PC-3 (cell line): ENCODE measurements at regions not wholly inside any gene's neighbourhood (a gene's known extent, or its start where the extent isn't known, plus 50 kb on each side); places are given as distances from the start of the nearest gene placed in this dataset.

Source experiments
- ATAC-seq: fragments of 200-7000 bp; cut with Tn5 transposase; 2 replicates; pipeline ENCODE4 v1.9.1; 2020; ENCODE audit warnings: mild to moderate bottlenecking, moderate library complexity
- BruUV-seq: library from RNA; stranded (reverse); fragments of 400-500 nt; replicated peaks from 2 replicates; lab custom pipeline; 2021; lab: Mats Ljungman, UMichigan
- CTCF ChIA-PET: fragments of 300-600 bp; sonication (Branson Sonifier 250); formaldehyde crosslinking; loops from one replicate; lab custom pipeline; 2022; ENCODE audit warnings: antibody characterized with exemption; lab: Charles Lee
- POLR2A ChIA-PET: fragments of 300-600 bp; sonication (Branson Sonifier 250); formaldehyde crosslinking; loops from one replicate; lab custom pipeline; 2022; ENCODE audit warnings: antibody characterized with exemption; ENCODE audit not compliant: unreplicated experiment; lab: Charles Lee
- DNase-seq: peaks from one replicate; pipeline ENCODE4 v3.0.0-alpha.2; 2015
- H2AFZ ChIP-seq: fragments of 300-600 bp; sonication (generic); 2 replicates; pipeline ENCODE4 v1.6.0; 2016; ENCODE audit warnings: antibody characterized with exemption, low read length
- H3F3A ChIP-seq: fragments of 300-600 bp; sonication (generic); one replicate; pipeline ENCODE4 v1.6.0; 2017; ENCODE audit warnings: antibody characterized with exemption, low read length, control low read depth, mild to moderate bottlenecking; ENCODE audit not compliant: unreplicated experiment
- H3K27ac ChIP-seq: fragments of 300-600 bp; sonication (generic); 2 replicates; pipeline ENCODE4 v1.5.1; 2016; ENCODE audit warnings: mild to moderate bottlenecking, low read length
- H3K27me3 ChIP-seq: fragments of 300-600 bp; sonication (generic); 2 replicates; pipeline ENCODE4 v1.6.1; 2016; ENCODE audit warnings: low read length, mixed read lengths
- H3K36me3 ChIP-seq: fragments of 300-600 bp; sonication (generic); 2 replicates; pipeline ENCODE4 v1.6.1; 2016; ENCODE audit warnings: low read depth, mixed run types, low read length, mixed read lengths
- H3K4me1 ChIP-seq: fragments of 300-600 bp; sonication (generic); 2 replicates; pipeline ENCODE4 v1.5.1; 2016; ENCODE audit warnings: low read length; ENCODE audit not compliant: insufficient read depth
- H3K4me2 ChIP-seq: fragments of 300-600 bp; sonication (generic); 2 replicates; pipeline ENCODE4 v1.6.0; 2016; ENCODE audit warnings: low read length
- H3K4me3 ChIP-seq: fragments of 300-600 bp; sonication (generic); 2 replicates; pipeline ENCODE4 v1.5.1; 2016; ENCODE audit warnings: mild to moderate bottlenecking, low read length, mixed read lengths
- H3K79me2 ChIP-seq: fragments of 300-600 bp; sonication (generic); 2 replicates; pipeline ENCODE4 v1.6.1; 2017; ENCODE audit warnings: low read length, mixed read lengths
- H3K9ac ChIP-seq: fragments of 300-600 bp; sonication (generic); 2 replicates; pipeline ENCODE4 v1.6.0; 2016; ENCODE audit warnings: mild to moderate bottlenecking, low read length
- H3K9me2 ChIP-seq: fragments of 300-600 bp; sonication (generic); replicated peaks from 2 replicates; pipeline ENCODE4 v1.6.1; 2016; ENCODE audit warnings: mixed run types, low read length, mixed read lengths
- H3K9me3 ChIP-seq: fragments of 300-600 bp; sonication (generic); 2 replicates; pipeline ENCODE4 v1.6.1; 2016; ENCODE audit warnings: low read length, mixed read lengths
- H4K20me1 ChIP-seq: fragments of 300-600 bp; sonication (generic); 2 replicates; pipeline ENCODE4 v1.6.1; 2016; ENCODE audit warnings: low read length, mixed read lengths
- CTCF ChIP-seq: fragments of 300-600 bp; sonication (generic); conservative IDR thresholded peaks from 2 replicates; pipeline ENCODE4 v1.5.1; 2017; ENCODE audit warnings: antibody characterized with exemption, low read depth, mild to moderate bottlenecking, low read length
- EZH2 ChIP-seq: fragments of 300-600 bp; sonication (generic); IDR thresholded peaks from one replicate; pipeline ENCODE4 v1.6.1; 2017; ENCODE audit warnings: antibody characterized with exemption, mild to moderate bottlenecking, low read length; ENCODE audit not compliant: unreplicated experiment
- EZH2phosphoT487 ChIP-seq: fragments of 300-600 bp; sonication (generic); IDR thresholded peaks from 2 replicates; pipeline ENCODE4 v1.6.1; 2018; ENCODE audit warnings: mild to moderate bottlenecking, antibody characterized with exemption, low read length, borderline replicate concordance
- intact Hi-C: fragments of 100-400 bp; cut with micrococcal nuclease; formaldehyde crosslinking; loops from 2 replicates; pipeline ENCODE4 v1.9.0; 2023

DNA sequence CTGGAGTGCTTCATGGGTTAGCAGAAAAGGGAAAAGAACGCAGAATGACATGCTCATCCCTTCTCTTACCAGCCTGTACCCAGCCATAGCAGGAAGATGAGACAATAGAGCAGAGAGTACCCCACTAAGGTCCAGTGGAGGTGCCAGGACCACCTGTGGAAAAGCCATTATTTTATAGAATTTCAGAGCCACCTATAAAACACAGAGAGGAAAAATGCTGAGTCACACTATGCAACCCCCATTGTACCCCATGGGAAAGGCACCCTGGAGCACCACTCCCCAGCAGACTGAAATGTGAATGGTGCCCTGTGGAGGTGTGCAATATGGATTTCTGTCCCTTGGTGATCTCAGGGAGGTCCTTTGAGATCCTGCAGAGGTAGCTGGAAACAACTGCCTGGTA, 97.2 kb downstream of the HES1 start:
- Histone ChIP-seq H3K36me3 (no peaks in the 10 kb centered on the region), H4K20me1 (no peaks in the 10 kb centered on the region), H3K9ac (no peak overlapping the region), H3K9me3 (no peaks in the 10 kb centered on the region), H3K4me3 (no peak overlapping the region), H3K4me1 (no peaks in the 10 kb centered on the region), H3K27ac (no peak overlapping the region), H3K9me2 (no peaks in the 10 kb centered on the region), H2AFZ (no peak overlapping the region), H3F3A (no peaks in the 10 kb centered on the region), H3K4me2 (no peak overlapping the region), H3K79me2 (no peaks in the 10 kb centered on the region), H3K27me3 (no peaks in the 10 kb centered on the region)
- DNase-seq (no peak), ATAC-seq (no peak)
- intact Hi-C loops: no loop called here
- POLR2A ChIA-PET: no interaction called here
- BruUV-seq: no TSS peak
- TF ChIP-seq EZH2 (no peak), EZH2phosphoT487 (no peak), CTCF (no peak)
- CTCF ChIA-PET: no interaction called here

GRCh38 chr3:194235160-194235559, 99.2 kb downstream of the HES1 start:
- Histone ChIP-seq H3K9me3 (no peaks in the 10 kb centered on the region), H3K4me1 (no peaks in the 10 kb centered on the region), H3K79me2 (no peaks in the 10 kb centered on the region), H3K27ac (no peak overlapping the region), H2AFZ (no peak overlapping the region), H3K36me3 (no peaks in the 10 kb centered on the region), H3F3A (no peaks in the 10 kb centered on the region), H3K9me2 (no peaks in the 10 kb centered on the region), H3K27me3 (no peaks in the 10 kb centered on the region), H3K4me2 (no peak overlapping the region), H4K20me1 (no peaks in the 10 kb centered on the region), H3K9ac (no peak overlapping the region), H3K4me3 (no peak overlapping the region)
- POLR2A ChIA-PET: no interaction called here
- DNase-seq (no peak), ATAC-seq (no peak)
- no TSS peak for BruUV-seq
- CTCF ChIA-PET: no interaction called here
- no peak for TF ChIP-seq EZH2phosphoT487
- TF ChIP-seq EZH2: no peak
- no peak for TF ChIP-seq CTCF
- intact Hi-C loops: no loop called here

DNA sequence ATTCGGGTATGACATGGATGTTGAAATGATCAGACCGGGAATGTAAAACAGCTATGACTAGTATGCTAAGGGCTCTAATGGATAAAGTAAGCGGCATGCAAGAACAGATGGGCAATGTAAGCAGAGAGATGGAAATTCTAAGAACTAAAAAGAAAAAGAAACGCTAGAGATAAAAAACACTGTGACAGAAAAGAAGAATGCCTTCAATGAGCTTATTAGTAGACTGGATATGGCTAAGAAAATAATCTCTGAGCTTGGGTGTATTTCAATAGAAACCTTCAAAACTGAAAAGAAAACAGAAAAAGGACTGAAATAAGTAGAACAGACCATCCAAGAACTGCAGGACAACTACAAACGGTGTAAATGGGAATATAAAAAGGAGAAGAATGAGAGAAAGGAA, 101.2 kb downstream of the HES1 start:
- Histone ChIP-seq H3K9me2 (no peaks in the 10 kb centered on the region), H3K4me1 (no peaks in the 10 kb centered on the region), H3K27ac (no peak overlapping the region), H4K20me1 (no peaks in the 10 kb centered on the region), H3K4me2 (no peak overlapping the region), H3K79me2 (no peaks in the 10 kb centered on the region), H3K36me3 (no peaks in the 10 kb centered on the region), H3K9ac (no peak overlapping the region), H3F3A (no peaks in the 10 kb centered on the region), H2AFZ (no peak overlapping the region), H3K27me3 (no peaks in the 10 kb centered on the region), H3K9me3 (no peaks in the 10 kb centered on the region), H3K4me3 (no peak overlapping the region)
- BruUV-seq: no TSS peak
- TF ChIP-seq EZH2 (no peak), CTCF (no peak), EZH2phosphoT487 (no peak)
- ATAC-seq (no peak), DNase-seq (no peak)
- intact Hi-C loops: no loop called here
- POLR2A ChIA-PET: no interaction called here
- CTCF ChIA-PET: no interaction called here
